ENCODE measurements at regions not wholly inside any gene's neighbourhood (a gene's known extent, or its start where the extent isn't known, plus 50 kb on each side); places are given as distances from the start of the nearest gene placed in this dataset.

DNA sequence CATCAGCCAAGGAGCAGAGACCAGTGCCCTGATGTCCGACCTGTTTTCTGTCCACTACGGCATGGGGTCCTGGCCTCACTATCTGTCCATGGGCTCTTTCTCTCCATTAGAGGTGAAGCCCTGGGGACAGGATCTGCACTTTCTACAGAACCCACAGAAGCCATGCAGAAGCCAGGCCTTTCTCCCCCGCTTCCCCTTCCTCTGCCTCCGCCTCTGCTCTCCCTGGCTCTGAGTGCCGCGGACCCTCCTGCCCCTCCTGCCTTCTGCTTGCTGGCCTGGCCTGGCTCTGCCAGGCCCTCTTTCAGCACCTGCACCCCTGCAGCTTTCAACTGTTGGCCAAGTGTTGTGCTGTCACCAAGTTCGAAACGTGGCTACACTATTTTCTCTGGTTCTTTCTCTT lies 439.8 kb upstream of the ZMIZ1 start:
- Histone ChIP-seq H3K27me3 (no peaks in the 10 kb centered on the region), H3K36me3 (replicated peaks in 1 of 2) (no peaks in the 10 kb centered on the region), H3K27ac (no peak overlapping the region), H3K9me3 (replicated peaks in 1 of 3) (no peaks in the 10 kb centered on the region), H3K4me1 (replicated peaks in 1 of 2) (peaks cover 3 to 6% of the 10 kb centered on the region in 2 donors), H3K4me3 (no peak overlapping the region)
- TF ChIP-seq, protein P1, sequence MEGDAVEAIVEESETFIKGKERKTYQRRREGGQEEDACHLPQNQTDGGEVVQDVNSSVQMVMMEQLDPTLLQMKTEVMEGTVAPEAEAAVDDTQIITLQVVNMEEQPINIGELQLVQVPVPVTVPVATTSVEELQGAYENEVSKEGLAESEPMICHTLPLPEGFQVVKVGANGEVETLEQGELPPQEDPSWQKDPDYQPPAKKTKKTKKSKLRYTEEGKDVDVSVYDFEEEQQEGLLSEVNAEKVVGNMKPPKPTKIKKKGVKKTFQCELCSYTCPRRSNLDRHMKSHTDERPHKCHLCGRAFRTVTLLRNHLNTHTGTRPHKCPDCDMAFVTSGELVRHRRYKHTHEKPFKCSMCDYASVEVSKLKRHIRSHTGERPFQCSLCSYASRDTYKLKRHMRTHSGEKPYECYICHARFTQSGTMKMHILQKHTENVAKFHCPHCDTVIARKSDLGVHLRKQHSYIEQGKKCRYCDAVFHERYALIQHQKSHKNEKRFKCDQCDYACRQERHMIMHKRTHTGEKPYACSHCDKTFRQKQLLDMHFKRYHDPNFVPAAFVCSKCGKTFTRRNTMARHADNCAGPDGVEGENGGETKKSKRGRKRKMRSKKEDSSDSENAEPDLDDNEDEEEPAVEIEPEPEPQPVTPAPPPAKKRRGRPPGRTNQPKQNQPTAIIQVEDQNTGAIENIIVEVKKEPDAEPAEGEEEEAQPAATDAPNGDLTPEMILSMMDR (IDR thresholded peaks at IDR 0.05) = no peak
- no peak for TF ChIP-seq POLR2A (IDR thresholded peaks at IDR 0.05)
- DNase-seq = no peak
- intact Hi-C loops (cut with DNase I) = no loop called here
- WGBS, 4 donors = 74 to 80% (median 78%) methylated on average over 8 of the region's 8 CpGs

DNA sequence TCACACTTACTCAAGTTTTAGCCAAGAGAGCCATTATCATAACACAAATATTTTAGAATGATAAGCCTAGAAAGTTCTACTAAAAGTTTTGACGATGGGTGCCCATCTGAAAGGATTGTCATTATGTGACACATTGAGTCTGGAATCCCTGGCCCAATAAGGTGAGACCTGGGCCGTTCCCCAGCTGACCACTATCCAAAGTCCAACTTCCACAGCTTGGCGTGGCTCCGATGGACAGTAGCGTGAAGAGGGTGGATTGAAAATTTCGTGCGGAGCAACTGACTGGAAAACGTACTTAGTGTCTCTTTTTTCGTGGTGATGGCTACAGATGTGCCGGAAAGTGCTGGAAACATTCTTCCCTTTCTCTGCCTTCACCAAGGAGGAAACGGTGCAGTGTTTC lies 439.0 kb upstream of the ZMIZ1 start:
- TF ChIP-seq POLR2A (IDR thresholded peaks at IDR 0.05) = no peak
- TF ChIP-seq, protein P1 (IDR thresholded peaks at IDR 0.05) = no peak
- no peak overlapping the region for H3K27ac ChIP-seq
- no peaks in the 10 kb centered on the region for H3K9me3 ChIP-seq (replicated peaks in 1 of 3)
- no peak for DNase-seq
- H3K4me3 ChIP-seq = no peak overlapping the region
- no peaks in the 10 kb centered on the region for H3K27me3 ChIP-seq
- intact Hi-C loops (cut with DNase I) = no loop called here
- WGBS, 4 donors = 82 to 87% (median 83%) methylated on average over 11 of the region's 11 CpGs
- peaks cover 5 to 8% of the 10 kb centered on the region in 2 donors for H3K4me1 ChIP-seq (replicated peaks in 1 of 2)
- no peaks in the 10 kb centered on the region for H3K36me3 ChIP-seq (replicated peaks in 1 of 2)

DNA sequence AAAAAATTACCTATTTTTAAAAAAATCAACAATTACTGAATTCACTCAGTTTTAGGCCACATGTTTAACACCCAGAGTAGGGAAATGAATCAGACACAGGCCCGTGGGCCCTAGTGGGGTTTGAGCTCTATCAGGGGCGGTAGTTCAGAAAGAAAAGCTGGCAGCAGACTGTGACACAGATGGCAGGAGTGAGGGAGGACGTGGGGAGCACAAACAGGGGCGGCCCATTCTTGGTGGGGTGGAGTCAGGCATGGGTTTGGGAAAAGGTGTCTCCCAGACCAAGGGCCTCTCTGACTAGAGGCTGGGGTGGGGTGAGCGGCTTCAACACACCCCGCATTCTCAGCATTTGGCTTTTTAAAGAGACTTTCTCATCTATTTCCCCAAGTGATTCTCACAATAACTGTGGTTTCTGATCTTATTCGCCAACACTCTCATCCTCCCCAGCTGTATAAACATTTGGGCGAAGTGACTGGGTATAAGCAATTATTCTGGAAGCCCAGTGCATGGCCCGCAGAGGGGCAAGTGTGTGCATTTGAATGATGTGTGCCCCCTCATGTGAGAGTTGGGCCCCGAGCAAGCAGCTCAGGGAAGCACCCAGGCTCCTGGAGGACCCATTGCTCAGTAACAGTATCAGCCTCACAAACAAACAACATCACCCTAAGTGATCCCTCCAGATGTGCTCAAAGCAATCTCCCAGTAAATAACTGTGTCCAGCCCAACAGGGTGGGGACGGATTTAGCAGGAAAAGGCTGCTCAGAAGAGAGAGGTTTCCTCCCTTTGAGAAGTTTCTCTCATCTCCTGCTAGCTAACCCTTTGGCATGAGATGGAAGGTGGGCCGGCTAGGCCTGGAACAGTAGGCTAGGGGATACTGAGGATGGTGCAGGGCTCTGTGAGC lies 437.6 kb upstream of the ZMIZ1 start:
- no peak for TF ChIP-seq POLR2A (IDR thresholded peaks at IDR 0.05)
- TF ChIP-seq, protein P1 (IDR thresholded peaks at IDR 0.05) = no peak
- DNase-seq = no peak
- no peaks in the 10 kb centered on the region for H3K9me3 ChIP-seq (replicated peaks in 1 of 3)
- WGBS, 4 donors = 83 to 93% (median 86%) methylated on average over 12 of the region's 12 CpGs
- no peak overlapping the region for H3K27ac ChIP-seq
- peaks cover 7 to 12% of the 10 kb centered on the region in 2 donors for H3K4me1 ChIP-seq (replicated peaks in 1 of 2)
- intact Hi-C loops (cut with DNase I) = no loop called here
- H3K27me3 ChIP-seq = no peaks in the 10 kb centered on the region
- no peak overlapping the region for H3K4me3 ChIP-seq
- H3K36me3 ChIP-seq (replicated peaks in 1 of 2) = no peaks in the 10 kb centered on the region

DNA sequence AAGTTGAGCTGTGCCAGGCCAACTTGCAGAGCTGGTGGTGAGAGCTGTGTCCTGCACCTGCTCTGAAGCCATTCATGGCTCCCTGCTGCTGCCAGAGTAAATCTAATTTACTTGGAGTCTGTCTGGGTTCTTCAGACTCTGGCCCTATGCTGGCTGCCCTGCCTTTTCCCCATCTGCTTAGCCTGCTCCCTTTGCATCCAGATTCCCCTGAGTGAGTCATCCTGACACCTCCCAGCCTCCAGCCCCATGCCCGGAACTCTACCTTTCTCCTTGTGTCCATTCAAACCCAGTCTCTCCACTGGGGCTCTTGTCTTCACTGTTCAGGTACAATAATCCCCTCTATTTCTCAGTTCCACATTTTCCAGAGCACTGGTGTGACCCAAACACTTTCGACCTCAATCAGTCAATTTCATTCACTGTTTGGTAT lies 434.4 kb upstream of the ZMIZ1 start:
- TF ChIP-seq, protein P1 (IDR thresholded peaks at IDR 0.05) = no peak
- TF ChIP-seq POLR2A (IDR thresholded peaks at IDR 0.05) = no peak
- Histone ChIP-seq H3K36me3 (replicated peaks in 1 of 2) (no peaks in the 10 kb centered on the region), H3K4me3 (no peak overlapping the region), H3K27ac (no peak overlapping the region), H3K9me3 (replicated peaks in 1 of 3) (no peaks in the 10 kb centered on the region), H3K4me1 (replicated peaks in 1 of 2) (peaks cover 7 to 12% of the 10 kb centered on the region in 2 donors), H3K27me3 (no peaks in the 10 kb centered on the region)
- DNase-seq = peak in 6 of 7 donors; percentile 47 to 74 (median 57)
- WGBS, 4 donors = 28 to 55% (median 41%) methylated on average over 2 of the region's 2 CpGs
- intact Hi-C loops (cut with DNase I) = no loop called here
